ENCODE measurements at regions not wholly inside any gene's neighbourhood (a gene's known extent, or its start where the extent isn't known, plus 50 kb on each side); places are given as distances from the start of the nearest gene placed in this dataset.
A peak's percentile ranks its signal among the peaks of the same experiment; 100 is the strongest.

GRCh38 chr13:80399340-80400163, 58.6 kb upstream of the SPRY2 start (continued):
- TF ChIP-seq, protein P1, sequence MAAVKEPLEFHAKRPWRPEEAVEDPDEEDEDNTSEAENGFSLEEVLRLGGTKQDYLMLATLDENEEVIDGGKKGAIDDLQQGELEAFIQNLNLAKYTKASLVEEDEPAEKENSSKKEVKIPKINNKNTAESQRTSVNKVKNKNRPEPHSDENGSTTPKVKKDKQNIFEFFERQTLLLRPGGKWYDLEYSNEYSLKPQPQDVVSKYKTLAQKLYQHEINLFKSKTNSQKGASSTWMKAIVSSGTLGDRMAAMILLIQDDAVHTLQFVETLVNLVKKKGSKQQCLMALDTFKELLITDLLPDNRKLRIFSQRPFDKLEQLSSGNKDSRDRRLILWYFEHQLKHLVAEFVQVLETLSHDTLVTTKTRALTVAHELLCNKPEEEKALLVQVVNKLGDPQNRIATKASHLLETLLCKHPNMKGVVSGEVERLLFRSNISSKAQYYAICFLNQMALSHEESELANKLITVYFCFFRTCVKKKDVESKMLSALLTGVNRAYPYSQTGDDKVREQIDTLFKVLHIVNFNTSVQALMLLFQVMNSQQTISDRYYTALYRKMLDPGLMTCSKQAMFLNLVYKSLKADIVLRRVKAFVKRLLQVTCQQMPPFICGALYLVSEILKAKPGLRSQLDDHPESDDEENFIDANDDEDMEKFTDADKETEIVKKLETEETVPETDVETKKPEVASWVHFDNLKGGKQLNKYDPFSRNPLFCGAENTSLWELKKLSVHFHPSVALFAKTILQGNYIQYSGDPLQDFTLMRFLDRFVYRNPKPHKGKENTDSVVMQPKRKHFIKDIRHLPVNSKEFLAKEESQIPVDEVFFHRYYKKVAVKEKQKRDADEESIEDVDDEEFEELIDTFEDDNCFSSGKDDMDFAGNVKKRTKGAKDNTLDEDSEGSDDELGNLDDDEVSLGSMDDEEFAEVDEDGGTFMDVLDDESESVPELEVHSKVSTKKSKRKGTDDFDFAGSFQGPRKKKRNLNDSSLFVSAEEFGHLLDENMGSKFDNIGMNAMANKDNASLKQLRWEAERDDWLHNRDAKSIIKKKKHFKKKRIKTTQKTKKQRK (IDR thresholded peaks at IDR 0.05; ENCODE audit: low read depth, low read length): no peak
- TF ChIP-seq NR2C1 (IDR thresholded peaks at IDR 0.05) (no peak), RB1 (IDR thresholded peaks at IDR 0.05; ENCODE audit: borderline replicate concordance) (no peak), MXI1 (IDR thresholded peaks at IDR 0.05; ENCODE audit: low read depth, low read length) (no peak), SUZ12 (IDR thresholded peaks at IDR 0.05; ENCODE audit: unreplicated experiment) (no peak), IKZF2 (IDR thresholded peaks at IDR 0.05) (peak; percentile 47 to 59; a peak in 2 of 4 replicates), CUX1 (IDR thresholded peaks at IDR 0.05; ENCODE audit: insufficient replicate concordance, low read depth, low read length) (no peak), RAD21 (IDR thresholded peaks at IDR 0.05; ENCODE audit: insufficient read depth, low read depth, low read length) (no peak), NFYA (IDR thresholded peaks at IDR 0.05; ENCODE audit: borderline replicate concordance, low read depth, low read length) (no peak), SREBF2 (IDR thresholded peaks at IDR 0.05; ENCODE audit: low read length) (no peak), HCFC1 (IDR thresholded peaks at IDR 0.05; ENCODE audit: low read length) (no peak), CBFB (IDR thresholded peaks at IDR 0.05; ENCODE audit: low read depth) (no peak), HDGF (IDR thresholded peaks at IDR 0.05) (no peak), SREBF1 (IDR thresholded peaks at IDR 0.05; ENCODE audit: low read length) (no peak), NRF1 (conservative IDR thresholded peaks at IDR 0.05; ENCODE audit: low read depth, low read length) (no peak), ZNF217 (IDR thresholded peaks at IDR 0.05) (no peak), MTA3 (IDR thresholded peaks at IDR 0.05; ENCODE audit: borderline replicate concordance, low read length) (no peak), SIX5 (IDR thresholded peaks at IDR 0.05; ENCODE audit: low read depth, low read length, severe bottlenecking) (no peak), ZNF274 (IDR thresholded peaks at IDR 0.05; ENCODE audit: insufficient read depth, insufficient read length) (no peak)
- TF ChIP-seq, protein P2, sequence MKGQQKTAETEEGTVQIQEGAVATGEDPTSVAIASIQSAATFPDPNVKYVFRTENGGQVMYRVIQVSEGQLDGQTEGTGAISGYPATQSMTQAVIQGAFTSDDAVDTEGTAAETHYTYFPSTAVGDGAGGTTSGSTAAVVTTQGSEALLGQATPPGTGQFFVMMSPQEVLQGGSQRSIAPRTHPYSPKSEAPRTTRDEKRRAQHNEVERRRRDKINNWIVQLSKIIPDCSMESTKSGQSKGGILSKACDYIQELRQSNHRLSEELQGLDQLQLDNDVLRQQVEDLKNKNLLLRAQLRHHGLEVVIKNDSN (IDR thresholded peaks at IDR 0.05; ENCODE audit: borderline replicate concordance, extremely low read length, insufficient read depth, low read depth, low read length): no peak
- TF ChIP-seq, protein P3, sequence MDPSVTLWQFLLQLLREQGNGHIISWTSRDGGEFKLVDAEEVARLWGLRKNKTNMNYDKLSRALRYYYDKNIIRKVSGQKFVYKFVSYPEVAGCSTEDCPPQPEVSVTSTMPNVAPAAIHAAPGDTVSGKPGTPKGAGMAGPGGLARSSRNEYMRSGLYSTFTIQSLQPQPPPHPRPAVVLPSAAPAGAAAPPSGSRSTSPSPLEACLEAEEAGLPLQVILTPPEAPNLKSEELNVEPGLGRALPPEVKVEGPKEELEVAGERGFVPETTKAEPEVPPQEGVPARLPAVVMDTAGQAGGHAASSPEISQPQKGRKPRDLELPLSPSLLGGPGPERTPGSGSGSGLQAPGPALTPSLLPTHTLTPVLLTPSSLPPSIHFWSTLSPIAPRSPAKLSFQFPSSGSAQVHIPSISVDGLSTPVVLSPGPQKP (IDR thresholded peaks at IDR 0.05; ENCODE audit: low read depth, low read length): no peak

Data from GM12878 (cell line).